Osteocyte (in vitro differentiated cells): ENCODE measurements at regions not wholly inside any gene's neighbourhood (a gene's known extent, or its start where the extent isn't known, plus 50 kb on each side); places are given as distances from the start of the nearest gene placed in this dataset.
"Not testable (repeated sequence)": the region's sequence is repeated elsewhere in the genome, so short reads cannot be mapped to it uniquely, and the experiment has no call there.

Experiments
- DNase-seq: peaks from one replicate; pipeline ENCODE4 v3.0.0; 2021; ENCODE audit warnings: mixed read lengths; ENCODE audit not compliant: unreplicated experiment; ENCODE audit errors: extremely low spot score
- H3K27ac Mint-ChIP-seq: one replicate; pipeline ENCODE4 v1.8.0; 2021; ENCODE audit warnings: mild to moderate bottlenecking, mixed read lengths; ENCODE audit not compliant: unreplicated experiment
- H3K27me3 Mint-ChIP-seq: one replicate; pipeline ENCODE4 v1.8.0; 2021; ENCODE audit warnings: mixed read lengths; ENCODE audit not compliant: unreplicated experiment
- H3K36me3 Mint-ChIP-seq: one replicate; pipeline ENCODE4 v1.8.0; 2021; ENCODE audit warnings: mixed read lengths; ENCODE audit not compliant: unreplicated experiment
- H3K4me1 Mint-ChIP-seq: one replicate; pipeline ENCODE4 v1.8.0; 2021; ENCODE audit warnings: mixed read lengths; ENCODE audit not compliant: unreplicated experiment
- H3K4me3 Mint-ChIP-seq: one replicate; pipeline ENCODE4 v1.8.0; 2021; ENCODE audit warnings: mild to moderate bottlenecking, moderate library complexity, mixed read lengths; ENCODE audit not compliant: unreplicated experiment
- H3K9me3 Mint-ChIP-seq: one replicate; pipeline ENCODE4 v1.8.0; 2021; ENCODE audit warnings: mixed read lengths; ENCODE audit not compliant: unreplicated experiment
- TF ChIP-seq, protein P1 (sequence below): fragments of 200-600 bp; sonication (generic); IDR thresholded peaks from 2 replicates; pipeline ENCODE4 v1.5.0; 2021; ENCODE audit warnings: antibody characterized with exemption, mild to moderate bottlenecking, moderate library complexity

- H3K27me3 Mint-ChIP-seq, result peaks cover 31% of the 10 kb centered on the region
- DNase-seq, result no peak
- H3K27ac Mint-ChIP-seq, result no peak overlapping the region
- peaks cover 13% of the 10 kb centered on the region for H3K9me3 Mint-ChIP-seq
- no peak overlapping the region for H3K4me3 Mint-ChIP-seq
- no peaks in the 10 kb centered on the region for H3K4me1 Mint-ChIP-seq
- TF ChIP-seq, protein P1, sequence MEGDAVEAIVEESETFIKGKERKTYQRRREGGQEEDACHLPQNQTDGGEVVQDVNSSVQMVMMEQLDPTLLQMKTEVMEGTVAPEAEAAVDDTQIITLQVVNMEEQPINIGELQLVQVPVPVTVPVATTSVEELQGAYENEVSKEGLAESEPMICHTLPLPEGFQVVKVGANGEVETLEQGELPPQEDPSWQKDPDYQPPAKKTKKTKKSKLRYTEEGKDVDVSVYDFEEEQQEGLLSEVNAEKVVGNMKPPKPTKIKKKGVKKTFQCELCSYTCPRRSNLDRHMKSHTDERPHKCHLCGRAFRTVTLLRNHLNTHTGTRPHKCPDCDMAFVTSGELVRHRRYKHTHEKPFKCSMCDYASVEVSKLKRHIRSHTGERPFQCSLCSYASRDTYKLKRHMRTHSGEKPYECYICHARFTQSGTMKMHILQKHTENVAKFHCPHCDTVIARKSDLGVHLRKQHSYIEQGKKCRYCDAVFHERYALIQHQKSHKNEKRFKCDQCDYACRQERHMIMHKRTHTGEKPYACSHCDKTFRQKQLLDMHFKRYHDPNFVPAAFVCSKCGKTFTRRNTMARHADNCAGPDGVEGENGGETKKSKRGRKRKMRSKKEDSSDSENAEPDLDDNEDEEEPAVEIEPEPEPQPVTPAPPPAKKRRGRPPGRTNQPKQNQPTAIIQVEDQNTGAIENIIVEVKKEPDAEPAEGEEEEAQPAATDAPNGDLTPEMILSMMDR, result no peak
- no peaks in the 10 kb centered on the region for H3K36me3 Mint-ChIP-seq
Observed at GRCh38 chr7:91503934-91504555, 239.8 kb downstream of the FZD1 start.

GRCh38 chr7:91504919-91505318 is 240.7 kb downstream of the FZD1 start:
- no peak for DNase-seq
- Mint-ChIP-seq H3K9me3 (peaks cover 13% of the 10 kb centered on the region), H3K4me3 (no peak overlapping the region), H3K4me1 (no peaks in the 10 kb centered on the region), H3K27me3 (peaks cover 31% of the 10 kb centered on the region), H3K27ac (no peak overlapping the region), H3K36me3 (no peaks in the 10 kb centered on the region)
- TF ChIP-seq, protein P1, result no peak

GRCh38 chr7:91506966-91507365 is 242.7 kb downstream of the FZD1 start:
- DNase-seq, H3K27ac Mint-ChIP-seq, H3K4me1 Mint-ChIP-seq, H3K9me3 Mint-ChIP-seq, H3K36me3 Mint-ChIP-seq, H3K4me3 Mint-ChIP-seq: not testable (repeated sequence)
- peaks cover 22% of the 10 kb centered on the region for H3K27me3 Mint-ChIP-seq

GRCh38 chr7:91511861-91512260 is 247.6 kb downstream of the FZD1 start:
- not testable (repeated sequence) for H3K4me3 Mint-ChIP-seq, H3K9me3 Mint-ChIP-seq, H3K27ac Mint-ChIP-seq, H3K4me1 Mint-ChIP-seq, DNase-seq, H3K36me3 Mint-ChIP-seq
- H3K27me3 Mint-ChIP-seq, result peaks cover 13% of the 10 kb centered on the region

GRCh38 chr7:91512958-91513357 is 248.7 kb downstream of the FZD1 start:
- no peak overlapping the region for H3K4me3 Mint-ChIP-seq
- H3K4me1 Mint-ChIP-seq, result peaks cover 8% of the 10 kb centered on the region
- DNase-seq, result no peak
- no peaks in the 10 kb centered on the region for H3K36me3 Mint-ChIP-seq
- no peaks in the 10 kb centered on the region for H3K9me3 Mint-ChIP-seq
- H3K27me3 Mint-ChIP-seq, result peaks cover 9% of the 10 kb centered on the region
- TF ChIP-seq, protein P1, result no peak
- H3K27ac Mint-ChIP-seq, result no peak overlapping the region

- peaks cover 12% of the 10 kb centered on the region for H3K4me1 Mint-ChIP-seq
- TF ChIP-seq, protein P1, result no peak
- H3K27me3 Mint-ChIP-seq, result peaks cover 9% of the 10 kb centered on the region
- no peak overlapping the region for H3K27ac Mint-ChIP-seq
- no peaks in the 10 kb centered on the region for H3K9me3 Mint-ChIP-seq
- no peak overlapping the region for H3K4me3 Mint-ChIP-seq
- no peak for DNase-seq
- no peaks in the 10 kb centered on the region for H3K36me3 Mint-ChIP-seq
Observed at GRCh38 chr7:91514591-91514990, 250.4 kb downstream of the FZD1 start.
